Stimulated activated CD4-positive, alpha-beta T cell treated with anti-CD3 and anti-CD28 coated beads, Interleukin-4, amount 100 ng/mL, for 1 hour (primary cell): ENCODE measurements at regions not wholly inside any gene's neighbourhood (a gene's known extent, or its start where the extent isn't known, plus 50 kb on each side); places are given as distances from the start of the nearest gene placed in this dataset.

ENCODE experiments used
- DNase-seq: peaks from one replicate; pipeline ENCODE4 v3.0.0-alpha.2; 2020

DNA sequence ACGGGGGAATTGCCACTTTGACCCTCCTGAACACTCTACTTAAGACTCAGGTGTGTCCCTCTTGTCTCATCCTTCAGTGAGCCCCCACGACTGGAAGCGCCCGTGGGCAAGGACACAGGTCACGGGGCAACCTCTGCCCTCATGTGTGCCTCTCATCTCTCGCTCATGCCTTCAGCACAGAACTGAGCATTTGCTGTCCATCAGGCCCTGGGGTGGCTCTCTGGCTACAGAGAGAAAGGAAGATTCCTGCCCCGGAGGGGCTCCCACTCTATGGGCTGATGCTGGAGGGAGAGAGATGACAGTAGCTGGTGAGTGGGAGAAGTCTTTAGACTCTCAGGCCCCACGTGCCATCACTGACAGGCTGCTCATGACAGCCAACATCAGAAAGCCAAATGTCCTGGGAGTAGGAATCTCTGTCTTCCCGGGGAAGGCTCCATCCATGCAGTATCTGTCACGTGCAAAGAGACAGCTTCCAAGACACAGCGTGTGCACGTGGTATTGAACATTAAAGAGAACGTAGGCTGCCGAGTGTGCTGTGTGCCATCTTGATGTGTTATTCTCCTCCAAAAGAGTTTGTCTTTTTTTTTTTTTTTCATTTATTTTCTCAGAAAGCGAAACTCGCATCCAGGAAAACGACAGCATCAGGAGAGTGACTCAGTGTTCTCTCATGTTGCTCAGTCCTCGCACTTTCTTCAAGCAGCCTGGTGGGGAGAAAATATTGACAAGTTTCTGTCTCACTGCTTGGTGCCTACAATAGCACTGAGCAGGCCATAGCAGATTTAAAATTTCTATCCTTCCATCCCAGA lies 190.5 kb downstream of the GAS1 start:
- DNase-seq: no peak

DNA sequence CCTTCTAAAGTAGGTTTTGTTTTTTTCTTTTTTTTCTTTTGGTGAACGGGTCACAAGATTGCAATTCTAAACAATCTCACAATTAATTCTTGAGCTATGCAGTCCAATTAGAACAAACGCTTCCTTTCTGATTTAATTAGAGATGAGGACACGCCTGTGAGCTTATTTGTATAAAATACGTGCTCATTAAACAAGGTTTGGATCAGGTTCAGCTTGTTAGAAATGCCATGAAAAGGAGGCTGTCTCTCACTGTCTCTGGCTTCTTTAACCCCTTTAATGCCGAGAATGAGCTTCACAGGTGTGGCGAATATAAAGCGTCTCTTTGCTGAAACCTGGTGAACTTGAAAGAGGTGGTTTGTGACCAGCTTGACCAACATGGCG lies 191.8 kb downstream of the GAS1 start:
- DNase-seq: no peak

DNA sequence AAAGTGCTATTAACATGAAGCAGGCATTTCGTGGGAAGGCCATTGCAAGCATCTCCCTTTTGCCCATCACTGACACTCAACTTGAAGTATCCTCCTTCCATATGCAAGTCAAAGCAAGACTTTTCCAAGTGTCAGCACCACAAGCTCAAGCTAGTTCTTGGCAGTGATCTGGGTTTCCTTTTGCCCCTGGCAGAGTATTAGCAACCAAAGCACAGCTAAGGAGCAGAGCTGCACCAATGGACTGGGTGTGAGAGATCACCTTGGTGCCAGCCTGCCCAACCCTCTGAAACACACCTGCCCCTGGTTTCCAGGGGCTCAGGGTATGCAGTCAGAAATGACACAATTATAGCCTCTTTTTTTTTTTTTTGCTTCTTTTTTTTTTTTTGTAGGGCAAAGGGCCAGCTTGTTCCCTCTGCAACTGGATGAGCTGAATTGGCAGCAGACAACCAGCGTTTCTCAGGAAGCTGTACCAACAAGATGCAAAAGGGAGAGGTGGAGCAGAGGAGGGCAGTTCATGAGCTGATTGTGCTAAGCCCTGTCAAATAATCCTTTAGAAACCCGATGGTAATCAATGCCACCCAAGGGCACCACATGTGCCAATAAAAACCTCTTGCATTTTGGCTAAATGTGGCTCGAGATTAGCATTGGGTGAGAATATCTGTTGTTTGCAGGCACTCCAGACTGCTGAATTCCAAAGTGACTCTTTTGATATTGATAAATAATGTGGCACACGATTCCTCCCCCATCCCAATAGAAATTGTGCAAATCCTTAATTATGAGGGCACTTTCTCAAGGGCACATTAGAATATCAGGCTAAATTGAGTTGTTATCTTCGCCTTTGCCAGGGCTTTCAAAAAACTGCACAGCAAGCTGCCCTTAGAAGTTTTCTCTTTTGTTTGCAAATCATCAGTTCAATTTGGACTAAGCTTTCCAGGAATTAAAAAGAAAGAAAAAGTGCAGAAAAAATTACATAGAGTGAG lies 192.4 kb downstream of the GAS1 start:
- no peak for DNase-seq

DNA sequence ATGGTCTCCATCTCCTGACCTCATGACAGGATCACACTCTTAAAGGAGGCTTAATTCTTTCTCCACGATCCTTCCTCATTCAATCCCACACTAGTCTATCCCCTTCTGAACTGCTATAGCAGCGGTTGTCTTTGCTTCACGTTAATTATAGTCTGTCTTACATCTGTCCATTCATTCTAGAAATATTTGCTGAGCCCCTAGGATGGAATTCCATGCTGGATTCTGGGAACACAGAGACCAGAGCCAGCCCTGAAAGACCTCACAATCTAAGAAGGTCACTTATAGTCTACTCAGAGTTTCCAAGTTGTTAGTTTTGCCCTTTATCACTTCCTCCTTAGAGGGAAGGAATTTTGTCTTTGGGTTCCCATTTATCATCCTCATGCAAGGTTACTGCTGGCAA lies 193.5 kb downstream of the GAS1 start:
- no peak for DNase-seq

DNA sequence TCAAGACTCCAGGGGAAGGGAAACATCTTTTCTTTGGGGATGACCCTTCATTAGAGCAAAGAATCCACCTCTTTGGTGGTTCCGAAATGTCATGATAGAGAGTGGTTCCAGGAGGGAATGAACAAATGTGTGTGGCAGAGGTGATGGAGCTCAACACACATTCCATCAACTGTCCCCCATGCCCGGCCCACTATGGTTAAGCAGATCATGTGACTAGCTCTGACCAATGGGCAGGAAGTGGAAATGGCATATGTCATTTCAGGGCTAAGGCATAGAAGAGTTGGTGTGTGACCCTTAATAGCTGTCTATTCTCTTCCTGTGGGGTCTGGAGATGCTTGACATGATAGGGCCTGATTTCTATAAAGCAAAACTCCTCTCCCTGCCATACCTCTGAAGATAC lies 194.6 kb downstream of the GAS1 start:
- DNase-seq: no peak

DNA sequence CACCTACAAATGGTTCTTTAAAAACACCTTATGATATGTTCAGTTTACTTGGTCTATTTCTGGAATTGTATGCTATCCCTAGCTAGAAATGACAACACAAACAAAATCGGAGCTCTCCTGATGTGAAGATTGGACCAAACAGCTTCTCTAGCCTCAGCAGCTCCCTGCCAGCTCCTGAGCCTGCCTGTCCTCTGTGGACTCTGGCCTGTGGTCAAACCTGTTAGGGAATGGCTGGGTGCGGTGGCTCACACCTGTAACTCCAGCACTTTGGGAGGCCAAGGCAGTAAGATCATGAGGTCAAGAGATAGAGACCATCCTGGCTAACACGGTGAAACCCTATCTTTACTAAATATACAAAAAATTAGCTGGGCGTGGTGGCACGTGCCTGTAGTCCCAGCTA lies 195.3 kb downstream of the GAS1 start:
- no peak for DNase-seq

DNA sequence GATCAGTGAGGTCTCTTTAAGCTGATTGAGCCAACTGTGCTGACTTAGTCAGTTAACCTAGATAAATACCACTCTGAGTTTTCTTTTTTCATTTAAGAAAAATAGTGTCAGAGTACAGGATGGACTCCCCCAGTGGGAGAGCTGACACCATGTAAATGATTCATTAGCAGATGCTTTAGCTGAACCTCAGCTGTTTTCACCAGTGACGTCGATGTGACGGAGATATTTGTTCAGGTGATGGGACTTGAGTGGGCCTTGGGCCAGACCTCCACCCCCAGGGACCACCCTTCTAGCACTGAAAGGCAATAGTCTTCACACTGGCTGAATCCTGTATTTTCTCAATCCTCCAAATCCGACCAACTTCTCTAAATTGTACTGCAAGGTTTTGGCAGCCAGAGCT lies 196.1 kb downstream of the GAS1 start:
- no peak for DNase-seq

DNA sequence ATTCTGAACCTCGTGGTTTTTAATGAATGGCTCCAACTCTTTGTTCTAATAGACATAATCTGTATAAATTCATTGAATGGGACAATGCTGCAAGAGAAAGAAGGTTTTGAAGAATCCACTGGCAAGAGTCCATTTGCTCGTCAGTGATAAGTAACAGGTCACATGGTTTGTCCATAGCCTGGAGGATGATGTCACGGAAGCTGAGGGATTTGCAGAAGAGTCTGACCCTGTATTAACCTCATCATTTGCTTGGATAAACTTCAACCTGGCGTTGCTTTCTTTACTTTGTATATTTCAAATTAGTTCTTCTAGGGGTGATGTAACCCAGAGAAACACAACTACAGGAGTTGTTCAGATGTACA lies 197.4 kb downstream of the GAS1 start:
- DNase-seq: no peak

DNA sequence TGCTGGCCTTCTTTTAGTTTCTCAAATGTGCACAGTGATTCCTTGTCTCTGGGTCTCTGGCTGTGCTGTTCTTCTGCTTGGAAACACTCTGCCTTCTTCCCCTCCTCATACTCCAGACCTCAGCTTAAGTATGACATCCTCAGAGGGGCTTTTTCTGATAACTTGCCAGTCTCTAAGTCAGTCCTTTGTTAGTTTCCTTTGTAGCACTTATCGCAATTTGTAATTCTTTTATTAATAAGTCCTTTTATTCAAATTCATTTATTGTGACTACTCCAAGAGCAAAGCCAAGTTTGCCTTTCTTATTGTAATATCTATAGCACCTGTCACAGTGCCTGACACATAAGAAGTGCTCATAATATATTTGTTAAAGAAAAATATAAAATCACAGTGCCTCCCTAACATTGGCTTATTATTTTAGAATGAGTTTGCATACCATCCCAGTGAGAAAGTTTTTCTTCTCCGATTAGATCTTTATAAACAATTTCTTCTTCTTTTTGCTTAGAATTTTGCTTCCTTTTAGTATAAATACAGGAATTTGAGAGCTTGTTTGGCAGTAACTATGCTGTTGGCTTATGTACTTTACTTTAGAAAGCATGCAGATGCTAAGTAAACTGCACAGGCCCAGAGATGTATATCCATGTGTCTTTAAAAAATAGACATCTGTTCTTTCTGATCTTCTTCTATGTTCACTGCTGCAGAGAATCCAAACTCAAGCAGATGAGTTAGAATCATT lies 198.0 kb downstream of the GAS1 start:
- DNase-seq: no peak

DNA sequence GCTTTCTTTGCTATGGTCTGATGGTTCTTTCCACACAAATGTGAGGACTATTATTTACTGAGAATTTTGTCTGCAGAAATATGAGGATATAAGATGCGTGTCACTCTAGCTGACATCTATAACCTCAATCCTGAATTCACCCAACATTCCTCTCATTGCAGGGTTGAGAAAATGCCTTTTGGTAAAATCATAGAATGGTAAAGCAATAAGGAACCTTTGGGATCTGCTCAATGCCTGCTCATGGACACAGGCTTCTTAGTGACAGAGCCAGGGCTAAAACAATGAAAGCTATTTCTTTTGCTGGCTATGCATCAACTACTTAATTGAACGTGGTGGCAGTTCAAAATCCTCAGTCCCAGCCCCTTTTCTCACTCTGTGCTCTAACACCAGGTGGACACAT lies 199.6 kb downstream of the GAS1 start:
- no peak for DNase-seq

DNA sequence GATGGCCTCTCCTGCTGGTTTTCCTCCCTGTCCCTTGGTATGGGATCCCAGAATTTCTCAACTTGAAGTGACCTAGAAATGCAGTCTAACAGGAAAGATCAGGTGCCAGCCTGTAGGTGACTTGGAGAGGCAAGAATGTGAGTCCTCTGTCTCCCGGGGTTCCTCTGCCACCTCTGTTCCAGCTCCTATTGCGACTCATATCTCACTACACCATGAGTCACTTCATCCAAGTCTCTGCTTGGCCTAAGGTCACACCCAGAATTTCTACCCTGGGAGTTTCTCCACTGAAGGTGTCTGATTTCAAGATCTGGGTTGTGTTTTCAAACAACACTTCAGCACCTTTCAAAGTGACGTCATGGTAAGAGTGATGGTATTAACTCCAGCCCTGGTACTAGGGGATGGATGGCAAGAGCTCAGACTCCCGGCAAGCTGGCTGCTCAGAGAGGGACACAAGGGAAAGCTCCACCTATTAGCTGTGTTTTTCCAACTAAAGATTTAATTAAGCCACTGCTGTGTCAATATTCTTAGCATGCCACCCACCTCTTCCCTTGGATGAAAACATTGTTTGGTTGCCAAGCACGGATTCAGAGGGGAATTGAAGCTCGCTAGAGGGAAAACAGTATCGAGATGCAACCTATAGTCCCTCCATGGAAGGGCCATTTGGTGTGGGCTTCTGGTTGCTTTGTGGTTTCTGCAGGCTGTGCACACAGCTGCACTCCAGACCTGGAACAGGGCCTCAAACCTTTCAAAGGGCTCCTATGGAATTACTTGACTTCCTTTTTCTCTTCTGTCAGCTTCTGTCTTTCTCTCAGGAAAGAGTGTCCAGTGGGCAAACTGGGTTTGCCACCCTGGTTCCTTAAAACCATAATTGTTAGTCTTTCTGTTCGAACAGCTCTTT lies 205.7 kb downstream of the GAS1 start:
- DNase-seq: no peak

DNA sequence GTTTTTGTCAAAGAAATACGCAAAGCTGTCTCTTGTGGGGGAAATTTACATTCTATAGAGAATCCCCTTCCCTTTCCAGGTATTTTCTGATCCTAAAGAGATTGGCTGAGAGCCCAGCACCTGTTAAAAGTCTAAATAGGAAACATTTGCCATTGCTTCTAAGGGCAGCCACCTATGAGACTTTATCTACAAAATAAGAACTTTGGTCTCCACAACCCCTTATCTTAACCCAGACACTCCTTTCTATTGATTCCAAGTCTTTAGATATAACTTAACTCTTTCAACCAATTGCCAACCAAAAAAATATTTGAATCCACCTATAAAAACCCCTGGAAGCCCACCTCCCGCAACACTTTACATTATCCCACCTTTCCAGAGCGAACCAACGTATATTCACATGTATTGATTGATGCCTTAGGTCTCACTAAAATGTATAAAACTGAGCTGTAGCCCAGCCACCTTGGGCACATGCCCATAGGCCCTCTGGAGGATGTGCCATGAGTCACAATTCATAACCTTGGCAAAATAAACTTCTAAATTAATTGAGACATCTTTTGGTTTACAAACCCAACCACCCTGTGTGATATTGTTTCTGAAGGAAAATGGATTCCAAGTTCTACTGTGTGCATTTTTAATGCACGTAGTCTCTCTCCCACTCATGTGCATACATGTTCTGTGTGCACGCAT lies 211.4 kb downstream of the GAS1 start:
- DNase-seq: no peak

DNA sequence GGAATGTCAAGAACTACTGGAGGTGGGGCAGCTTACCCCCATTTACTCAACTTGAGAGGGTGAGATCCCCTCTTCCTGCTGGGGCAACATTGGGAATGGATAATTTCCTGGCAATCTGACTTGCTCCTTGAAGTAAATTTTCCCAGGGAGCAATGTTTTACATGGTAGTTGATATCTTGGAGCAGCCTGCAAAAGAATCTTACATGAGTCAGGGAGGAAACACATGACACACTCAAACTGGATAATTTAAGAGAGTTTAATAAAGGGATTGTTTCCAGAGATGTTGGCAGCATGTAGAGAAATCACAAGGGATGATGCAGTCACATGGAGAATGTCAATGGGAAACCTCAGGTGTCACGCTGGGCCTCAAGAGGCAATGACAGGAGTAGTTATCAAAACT lies 212.5 kb downstream of the GAS1 start:
- no peak for DNase-seq

DNA sequence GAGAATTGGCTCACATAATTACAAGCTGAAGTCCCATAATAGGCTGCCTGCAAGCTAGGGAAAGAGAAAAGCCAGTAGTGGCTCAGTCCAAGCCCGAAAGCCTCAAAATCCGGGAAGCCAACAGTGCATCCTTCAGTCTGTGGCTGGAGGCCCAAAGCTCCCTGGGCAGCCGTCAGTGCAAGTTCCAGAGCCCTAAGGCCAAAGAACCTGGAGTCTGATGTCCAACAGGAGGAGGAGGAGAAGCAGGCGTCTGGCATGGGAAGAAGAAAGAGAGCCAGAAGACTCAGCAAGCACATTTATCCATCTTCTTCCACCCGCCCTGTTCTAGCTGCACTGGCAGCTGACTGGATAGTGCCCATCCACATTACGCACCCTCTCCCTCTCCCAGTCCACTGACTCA lies 213.4 kb downstream of the GAS1 start:
- no peak for DNase-seq

DNA sequence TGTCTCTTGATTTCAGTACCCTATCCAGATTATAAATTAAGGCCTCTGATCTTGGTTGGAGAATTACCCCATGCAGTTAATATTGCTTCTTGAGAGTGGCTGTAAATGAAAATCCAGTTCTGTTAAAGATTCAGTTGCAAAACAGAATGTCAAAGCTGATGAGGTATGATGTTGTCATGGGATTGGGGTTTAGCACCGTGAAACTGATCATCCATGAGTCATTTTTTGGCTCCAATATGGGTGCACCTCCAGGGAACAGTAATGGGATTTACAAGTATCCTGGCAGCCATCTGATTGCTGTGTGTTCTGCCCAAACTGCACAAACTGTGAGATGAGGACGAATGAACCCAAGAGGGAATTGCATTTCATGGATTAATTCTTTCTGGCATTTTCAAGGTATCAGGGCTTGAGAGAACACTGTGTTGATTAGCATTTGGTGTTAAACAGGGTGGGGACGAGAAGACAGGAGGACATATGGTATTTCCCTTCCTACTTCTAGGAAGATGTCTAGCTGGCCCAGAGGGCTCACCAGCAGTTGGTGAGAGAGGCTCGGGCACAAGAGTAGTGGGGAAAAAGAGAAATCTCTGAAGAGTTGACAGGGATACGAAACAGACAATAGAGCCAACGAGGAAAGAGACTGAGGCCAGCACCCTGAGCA lies 214.7 kb downstream of the GAS1 start:
- no peak for DNase-seq

DNA sequence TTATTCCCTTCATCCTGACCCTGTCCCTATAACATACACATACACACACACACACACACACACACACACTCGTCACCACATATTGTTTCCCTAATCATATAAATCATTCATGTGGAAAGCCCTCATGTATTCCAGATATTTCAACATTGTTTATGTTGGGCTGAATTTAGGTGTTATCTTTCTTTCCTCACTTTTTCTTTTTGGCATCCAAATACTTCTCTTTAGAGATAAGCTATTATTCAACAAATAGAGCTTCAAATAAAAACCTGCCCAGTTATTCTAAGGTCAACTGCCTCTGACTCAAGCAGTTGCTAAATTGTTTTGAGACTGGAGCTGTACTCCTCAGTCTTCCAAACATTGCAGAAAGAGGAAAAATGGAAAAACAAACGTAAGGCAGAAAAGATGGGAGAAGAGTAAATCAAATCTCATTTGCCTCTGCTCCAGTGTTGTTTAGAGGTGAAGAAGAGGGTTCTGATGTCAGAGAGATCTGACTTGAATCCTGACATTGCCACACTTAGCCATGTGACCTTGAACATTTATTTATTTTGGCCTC lies 215.7 kb downstream of the GAS1 start:
- no peak for DNase-seq

DNA sequence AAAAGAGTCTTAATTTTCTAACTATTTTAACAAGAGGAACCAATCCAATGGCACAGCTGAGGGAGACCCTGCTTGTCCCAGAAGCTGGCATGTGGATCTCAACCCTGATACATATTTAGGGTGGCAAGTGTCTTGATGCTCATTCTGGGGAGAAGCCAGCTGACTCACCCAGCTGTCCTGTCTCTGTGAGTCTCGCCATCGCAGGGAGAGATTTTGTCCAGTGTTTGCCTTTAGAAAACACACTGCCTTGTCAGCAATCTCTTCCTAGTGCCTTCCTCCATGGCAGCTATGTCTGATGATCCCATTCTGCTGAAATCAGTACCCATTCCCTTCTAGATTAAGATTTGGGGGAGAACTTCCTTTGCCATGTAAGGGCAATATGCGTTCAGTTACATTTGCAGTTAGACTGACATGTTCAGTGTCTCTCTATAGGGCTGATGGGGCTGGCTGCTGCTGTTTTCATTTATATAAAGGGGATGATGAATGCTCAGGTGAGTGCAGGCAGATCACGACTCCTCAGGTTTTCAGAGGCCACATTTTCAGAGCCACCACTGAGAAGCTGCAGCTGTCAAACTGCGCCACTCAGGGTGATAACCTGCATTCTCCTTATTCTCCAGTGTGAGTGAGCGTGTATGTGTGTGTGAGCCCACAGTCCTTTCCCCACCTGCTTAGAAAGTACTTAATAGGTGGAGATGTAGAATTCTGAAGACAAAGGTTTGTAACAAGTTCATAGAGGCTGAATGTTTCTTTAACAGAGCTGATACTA lies 217.0 kb downstream of the GAS1 start:
- DNase-seq: no peak

DNA sequence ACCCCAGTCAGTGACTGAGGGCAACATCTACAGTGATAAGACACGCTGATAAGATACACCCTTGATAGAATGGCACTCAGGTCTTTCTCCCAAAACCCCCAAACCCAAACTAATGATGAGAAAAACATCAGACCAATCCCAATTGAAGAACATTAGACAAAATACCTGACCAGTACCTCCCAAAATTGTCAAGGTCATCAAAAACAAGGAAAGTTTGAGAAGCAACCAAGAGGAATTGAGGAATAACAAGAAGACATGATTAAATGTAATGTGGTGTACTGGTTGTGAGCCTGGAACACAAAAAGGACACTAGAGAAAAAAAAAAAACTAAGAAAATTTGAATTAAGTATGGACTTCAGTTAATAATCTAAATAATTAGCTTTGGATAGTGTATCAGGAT lies 222.8 kb downstream of the GAS1 start:
- DNase-seq: no peak

DNA sequence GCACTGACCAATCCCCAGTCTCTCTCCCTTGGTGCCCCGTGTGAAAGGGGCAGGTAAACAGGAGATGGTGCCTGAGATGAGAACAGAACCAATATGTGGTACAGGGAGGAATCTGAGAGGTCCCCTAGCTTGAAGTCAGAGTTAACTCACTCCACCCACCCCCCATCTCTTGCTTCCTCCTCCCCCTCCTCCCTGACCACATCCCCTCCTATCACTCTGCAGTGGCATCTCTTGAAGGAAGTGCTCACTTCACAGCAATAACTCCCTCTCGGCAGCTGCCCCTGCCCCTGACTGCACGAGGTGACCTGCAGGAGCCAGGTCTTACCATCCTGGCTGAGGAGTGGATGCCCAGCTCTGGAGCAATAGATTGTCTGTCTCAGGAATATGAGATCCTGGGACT lies 224.0 kb downstream of the GAS1 start:
- DNase-seq: no peak

DNA sequence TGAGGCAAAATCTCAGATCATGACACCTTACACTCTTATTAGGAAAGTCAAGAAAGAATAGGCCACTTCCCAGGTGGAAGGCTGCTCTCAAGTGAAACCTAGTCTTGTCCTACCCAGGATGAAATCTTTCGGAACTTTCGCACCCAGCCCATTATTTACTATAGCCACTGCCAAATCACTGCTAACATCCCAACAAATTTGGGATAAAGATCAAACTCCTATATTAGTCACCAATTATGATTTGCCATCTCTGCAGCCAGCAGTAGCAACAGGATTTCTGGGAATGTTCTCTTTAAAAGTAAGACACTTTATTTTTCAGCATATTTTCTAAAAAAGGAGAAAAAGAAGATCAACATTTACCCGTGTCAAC lies 224.6 kb downstream of the GAS1 start:
- DNase-seq: no peak
